Activated CD4-positive, CD25-positive, alpha-beta regulatory T cell treated with anti-CD3 and anti-CD28 coated beads, Interleukin-2, amount 50 U/mL, for 72 hours (primary cell): ENCODE measurements at regions not wholly inside any gene's neighbourhood (a gene's known extent, or its start where the extent isn't known, plus 50 kb on each side); places are given as distances from the start of the nearest gene placed in this dataset.

Source experiments
- DNase-seq: peaks from one replicate; pipeline ENCODE4 v3.0.0; 2021

GRCh38 chr18:78526275-78526674, 453.3 kb upstream of the SALL3 start:
- DNase-seq, result no peak

DNA sequence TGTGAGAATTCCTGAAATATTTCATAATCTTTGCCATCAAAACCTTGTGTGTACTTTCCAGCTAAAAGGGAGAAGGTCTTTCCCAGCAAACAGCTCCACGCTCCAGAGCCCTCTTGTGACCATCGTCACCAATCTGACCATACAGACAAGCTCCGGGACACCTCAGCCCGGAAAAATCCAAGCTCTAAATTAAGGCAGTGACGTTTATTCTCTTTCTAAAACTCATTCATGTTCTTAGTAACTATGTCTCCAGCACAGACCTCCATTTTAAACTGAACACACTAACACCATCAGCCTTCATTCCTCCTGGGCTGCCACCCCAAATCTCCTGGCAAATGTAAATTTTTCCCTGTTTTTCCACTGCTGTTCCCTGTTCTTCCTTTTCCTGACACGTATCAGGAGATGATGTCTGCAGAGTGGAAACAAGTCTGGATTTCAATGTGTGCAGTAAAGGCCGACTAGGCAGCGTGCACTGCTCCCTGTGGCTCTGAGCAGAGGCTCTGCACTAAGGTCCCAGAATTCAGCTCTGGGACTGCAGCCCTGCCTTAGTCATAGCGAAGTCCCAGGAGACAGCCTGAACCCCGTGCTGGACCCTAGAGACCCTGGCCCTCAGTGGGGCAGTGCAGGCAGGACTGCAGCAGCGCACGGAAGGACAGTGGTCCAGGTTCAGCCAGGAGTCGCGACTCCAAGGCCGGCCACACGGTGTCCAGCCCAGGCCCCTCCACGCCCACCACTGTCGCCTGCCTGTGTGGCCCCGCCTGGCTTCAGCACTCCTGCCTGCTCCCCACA, 452.5 kb upstream of the SALL3 start:
- no peak for DNase-seq

GRCh38 chr18:78527984-78528383, 451.6 kb upstream of the SALL3 start:
- no peak for DNase-seq

DNA sequence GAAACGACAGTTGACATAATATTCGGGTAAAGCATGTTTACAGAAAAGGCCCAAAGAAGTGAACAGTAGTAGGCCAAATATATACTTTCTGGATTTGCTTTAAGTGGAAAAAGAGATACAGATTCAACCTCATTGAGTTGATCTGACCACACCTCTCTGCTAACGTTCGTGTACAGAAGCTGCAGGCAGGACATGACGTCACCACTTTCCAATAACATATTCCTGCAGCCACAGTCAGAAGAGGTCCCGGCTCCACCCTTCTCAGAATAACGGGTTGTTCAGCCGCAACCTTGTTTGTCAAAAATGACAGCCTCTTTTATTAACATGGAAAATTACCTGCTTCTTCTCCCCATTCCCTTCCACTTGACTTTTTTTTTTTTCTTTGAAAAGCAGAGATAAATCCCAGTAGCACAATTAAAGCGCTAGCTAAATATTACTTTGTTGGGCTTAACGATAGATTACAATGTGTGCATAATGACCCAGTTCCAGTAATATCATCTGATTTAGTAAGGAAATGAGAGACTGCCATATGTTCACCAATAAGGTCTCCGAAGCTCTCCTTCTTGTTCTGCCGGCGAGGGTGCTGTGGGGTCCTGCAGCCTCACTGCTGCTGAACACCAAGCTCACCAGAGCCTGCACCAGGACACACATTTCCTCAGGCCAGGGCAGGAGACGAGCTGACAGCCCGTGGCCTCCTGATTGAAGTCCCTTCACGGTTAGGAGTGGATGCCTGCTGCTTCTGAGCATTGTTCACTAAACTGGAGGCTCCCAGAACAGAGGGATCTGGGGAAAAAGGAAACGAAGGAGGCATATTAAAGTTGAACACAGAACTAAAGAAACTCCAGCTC, 451.0 kb upstream of the SALL3 start:
- no peak for DNase-seq

GRCh38 chr18:78531637-78532036, 448.0 kb upstream of the SALL3 start:
- DNase-seq, result no peak

GRCh38 chr18:78538669-78539440, 440.8 kb upstream of the SALL3 start:
- no peak for DNase-seq

GRCh38 chr18:78540636-78541529, 438.7 kb upstream of the SALL3 start:
- DNase-seq, result no peak

DNA sequence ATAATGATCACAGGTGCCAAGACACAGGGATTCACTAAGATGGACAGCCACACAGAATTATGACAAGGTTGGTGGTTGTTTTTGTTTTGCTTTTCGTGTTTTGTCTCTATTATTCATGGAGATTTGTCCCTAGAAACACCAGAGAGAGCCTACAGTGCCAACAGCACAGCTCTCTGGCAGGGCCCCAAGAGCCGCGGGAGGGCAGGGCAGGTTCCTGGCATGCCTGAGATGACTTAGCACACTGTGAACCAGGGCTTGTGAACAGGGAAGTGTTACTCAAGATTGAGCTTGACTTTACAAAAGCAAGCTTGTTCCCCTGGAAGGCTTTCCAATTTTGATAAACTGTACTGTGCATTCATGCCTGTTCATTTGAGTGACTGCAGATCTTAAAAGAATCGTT, 437.4 kb upstream of the SALL3 start:
- DNase-seq, result no peak

DNA sequence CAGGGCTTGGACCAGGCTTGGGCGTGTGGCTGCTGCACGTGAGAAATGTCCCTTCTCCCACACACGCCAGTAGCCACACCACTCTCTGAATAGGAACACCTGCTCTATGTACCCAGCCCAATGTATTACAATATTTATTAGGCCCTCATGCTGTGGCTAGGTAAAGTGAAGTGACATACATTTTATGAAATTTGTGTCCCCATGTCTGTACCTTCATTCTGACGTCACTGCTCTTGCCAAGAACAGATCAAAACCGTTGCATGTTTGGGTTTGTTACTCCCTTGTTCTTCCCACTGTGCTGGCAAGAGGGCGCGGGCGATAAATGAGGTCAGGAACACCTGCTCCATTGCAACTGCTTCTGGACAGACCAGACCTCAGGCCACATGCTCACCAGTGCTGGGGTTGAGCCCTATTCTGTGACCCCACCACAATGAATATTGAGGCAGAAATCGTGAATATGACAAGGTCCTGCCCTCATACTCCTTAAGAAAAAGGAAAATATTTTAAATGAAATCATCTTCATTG, 436.4 kb upstream of the SALL3 start:
- no peak for DNase-seq

- no peak for DNase-seq
Measured at GRCh38 chr18:78546281-78546680, 433.3 kb upstream of the SALL3 start.

DNA sequence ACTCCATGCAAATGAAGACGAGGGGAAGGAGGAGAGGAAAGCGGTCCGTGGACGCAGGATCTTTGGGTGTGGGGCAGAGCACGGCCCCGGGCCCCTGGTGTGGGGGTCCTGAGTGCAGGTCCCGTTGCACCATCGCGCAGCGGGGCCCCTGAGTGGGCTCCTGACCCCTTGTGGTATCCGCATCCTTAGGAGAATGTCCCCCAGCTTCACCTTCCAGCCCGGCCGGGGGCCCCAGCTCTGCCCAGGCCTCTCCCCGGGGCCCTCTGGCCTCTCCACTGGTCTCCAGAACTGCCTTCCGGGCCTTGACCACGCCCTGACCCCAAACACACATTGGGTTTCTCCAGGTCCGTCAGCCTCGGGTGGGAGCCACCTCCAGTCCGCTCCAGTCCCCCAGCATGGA, 431.8 kb upstream of the SALL3 start:
- DNase-seq, result no peak

DNA sequence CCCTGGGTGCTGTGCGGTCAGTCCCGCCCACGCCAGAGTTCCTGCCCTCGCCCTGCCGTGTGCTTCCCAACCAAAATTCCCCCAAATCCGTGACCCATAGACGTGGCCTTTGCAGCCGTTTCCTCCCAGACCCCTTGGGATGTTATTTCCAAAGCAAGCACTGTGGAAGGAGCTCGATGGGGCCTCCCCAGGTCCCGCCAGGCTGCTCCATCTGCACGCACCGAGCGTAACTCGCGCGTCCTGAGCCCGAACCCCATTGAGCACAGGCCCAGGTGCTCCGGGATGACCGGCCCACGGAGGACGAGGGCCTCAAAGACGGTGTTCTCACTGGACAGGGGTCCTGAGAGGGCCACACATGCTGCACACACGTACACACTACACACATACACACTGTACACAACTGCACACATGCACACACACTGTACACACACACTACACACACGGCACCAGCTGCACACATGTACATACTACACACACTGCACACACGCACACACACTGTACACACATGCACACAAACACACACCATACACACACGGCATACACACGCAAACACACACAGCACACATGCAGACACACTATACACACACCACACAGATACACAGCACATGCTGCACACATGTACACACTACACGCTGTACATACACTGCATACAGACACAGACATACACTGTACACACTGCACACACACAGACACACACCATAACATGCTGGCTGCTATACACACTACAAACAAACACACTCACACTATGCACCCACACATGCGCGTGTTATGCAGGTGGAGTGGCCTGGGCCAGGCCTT, 431.2 kb upstream of the SALL3 start:
- no peak for DNase-seq

GRCh38 chr18:78549971-78550370, 429.6 kb upstream of the SALL3 start:
- no peak for DNase-seq

DNA sequence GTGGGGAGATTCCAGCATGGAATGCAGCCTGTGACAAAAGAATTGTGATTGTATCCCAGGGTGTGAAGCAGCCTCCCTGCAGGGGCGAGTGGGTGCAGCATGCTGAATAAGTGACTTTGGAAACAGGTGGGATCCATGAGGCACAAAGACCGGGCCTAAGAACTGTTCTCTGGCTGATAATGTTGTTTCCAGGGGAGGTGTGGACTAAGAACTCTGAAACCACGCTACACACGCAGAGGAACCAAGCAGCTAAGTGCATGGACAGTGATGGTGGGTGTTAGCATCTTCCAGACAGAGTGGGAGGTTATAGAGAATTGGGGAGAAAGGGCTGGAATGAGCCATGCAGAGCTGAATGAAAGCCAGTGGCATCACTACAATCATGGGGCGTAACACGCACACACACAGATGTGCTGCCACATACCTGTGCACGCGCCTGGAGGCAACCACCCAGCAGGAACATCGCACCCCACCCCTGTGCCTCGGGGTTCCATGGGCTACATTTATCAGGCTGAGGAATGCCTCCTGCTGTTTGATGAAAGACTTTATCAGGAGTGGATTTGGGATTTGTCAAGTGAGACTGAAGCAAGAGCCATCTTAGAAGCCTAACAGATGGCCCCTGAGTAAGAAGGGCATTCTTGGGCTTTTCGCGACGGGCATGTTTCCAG, 424.5 kb upstream of the SALL3 start:
- no peak for DNase-seq

- DNase-seq, result no peak
Measured at GRCh38 chr18:78557371-78557770, 422.2 kb upstream of the SALL3 start.

- DNase-seq, result no peak
Measured at GRCh38 chr18:78558101-78558810, 421.4 kb upstream of the SALL3 start.

- no peak for DNase-seq
Measured at GRCh38 chr18:78558948-78559347, 420.7 kb upstream of the SALL3 start.

- no peak for DNase-seq
Measured at GRCh38 chr18:78559584-78559983, 420.0 kb upstream of the SALL3 start.

DNA sequence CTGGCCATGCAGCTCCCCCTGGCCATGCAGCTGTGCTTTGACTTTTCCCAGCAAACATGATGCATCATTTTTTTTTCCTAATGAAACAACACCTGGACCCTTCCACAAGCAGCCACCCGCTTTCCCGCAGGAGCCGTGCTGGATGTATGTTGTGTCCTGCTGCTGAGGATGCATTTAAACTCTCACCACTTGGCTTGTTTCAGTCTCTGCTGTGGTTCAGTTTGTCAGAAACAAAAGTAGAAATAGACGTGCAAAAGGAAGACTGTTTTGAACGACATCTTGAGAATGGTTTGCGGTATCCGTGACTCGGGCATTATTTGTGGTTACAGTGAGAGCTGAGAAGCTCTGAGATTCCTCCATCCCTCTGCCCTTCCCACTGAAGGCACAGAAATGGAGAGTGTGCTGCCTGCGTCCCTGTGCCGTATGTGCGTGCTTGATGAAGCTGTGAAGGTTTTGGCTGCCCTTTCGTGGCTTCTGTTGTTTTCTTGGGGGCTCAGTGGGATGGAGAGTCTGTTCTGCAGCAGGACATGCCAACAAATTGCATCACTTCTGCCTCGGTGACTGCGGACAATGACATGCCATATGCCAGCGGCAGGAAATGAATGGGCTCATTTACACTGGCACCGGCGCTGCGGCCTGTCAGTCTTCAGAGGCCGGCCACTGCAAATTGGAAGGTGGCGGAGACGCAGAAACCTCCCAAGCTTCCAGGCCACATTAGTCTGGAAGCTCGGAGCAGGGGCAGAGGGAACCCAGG, 417.7 kb upstream of the SALL3 start:
- no peak for DNase-seq
